ENCODE measurements at regions not wholly inside any gene's neighbourhood (a gene's known extent, or its start where the extent isn't known, plus 50 kb on each side); places are given as distances from the start of the nearest gene placed in this dataset.

GRCh38 chr2:199160081-199160480, 297.7 kb downstream of the SATB2 start:
- Histone ChIP-seq H3K36me3 (ENCODE audit: insufficient read depth, insufficient read length, low read length) (no peaks in the 10 kb centered on the region), H3K27me3 (ENCODE audit: insufficient read depth, insufficient read length) (no peaks in the 10 kb centered on the region), H3K4me1 (ENCODE audit: insufficient read depth, insufficient read length) (no peaks in the 10 kb centered on the region), H3K9me3 (ENCODE audit: insufficient read depth, low read length) (no peaks in the 10 kb centered on the region), H3K9ac (ENCODE audit: insufficient read length, low read depth) (no peak overlapping the region), H3K4me3 (ENCODE audit: insufficient read length, low read depth) (no peak overlapping the region)
- DNase-seq (ENCODE audit: low read depth, low spot score) = no peak
- TF ChIP-seq YY1 (IDR thresholded peaks at IDR 0.05; ENCODE audit: insufficient read depth, insufficient read length) (no peak), SUZ12 (IDR thresholded peaks at IDR 0.05; ENCODE audit: extremely low read depth, insufficient read depth, insufficient read length) (no peak), ZNF274 (IDR thresholded peaks at IDR 0.05; ENCODE audit: low read depth, low read length) (no peak)

GRCh38 chr2:199148076-199148845, 309.5 kb downstream of the SATB2 start:
- no peak for DNase-seq (ENCODE audit: low read depth, low spot score)
- no peaks in the 10 kb centered on the region for H3K27me3 ChIP-seq (ENCODE audit: insufficient read depth, insufficient read length)
- no peaks in the 10 kb centered on the region for H3K4me1 ChIP-seq (ENCODE audit: insufficient read depth, insufficient read length)
- TF ChIP-seq ZNF274 (IDR thresholded peaks at IDR 0.05; ENCODE audit: low read depth, low read length) = no peak
- no peak for TF ChIP-seq YY1 (IDR thresholded peaks at IDR 0.05; ENCODE audit: insufficient read depth, insufficient read length)
- TF ChIP-seq SUZ12 (IDR thresholded peaks at IDR 0.05; ENCODE audit: extremely low read depth, insufficient read depth, insufficient read length) = no peak
- H3K4me3 ChIP-seq (ENCODE audit: insufficient read length, low read depth) = no peak overlapping the region
- no peaks in the 10 kb centered on the region for H3K36me3 ChIP-seq (ENCODE audit: insufficient read depth, insufficient read length, low read length)
- H3K9me3 ChIP-seq (ENCODE audit: insufficient read depth, low read length) = no peaks in the 10 kb centered on the region
- no peak overlapping the region for H3K9ac ChIP-seq (ENCODE audit: insufficient read length, low read depth)

- no peaks in the 10 kb centered on the region for H3K27me3 ChIP-seq (ENCODE audit: insufficient read depth, insufficient read length)
- no peak for DNase-seq (ENCODE audit: low read depth, low spot score)
- no peak overlapping the region for H3K9ac ChIP-seq (ENCODE audit: insufficient read length, low read depth)
- no peaks in the 10 kb centered on the region for H3K9me3 ChIP-seq (ENCODE audit: insufficient read depth, low read length)
- H3K4me3 ChIP-seq (ENCODE audit: insufficient read length, low read depth) = no peak overlapping the region
- no peaks in the 10 kb centered on the region for H3K4me1 ChIP-seq (ENCODE audit: insufficient read depth, insufficient read length)
- no peak for TF ChIP-seq ZNF274 (IDR thresholded peaks at IDR 0.05; ENCODE audit: low read depth, low read length)
- TF ChIP-seq YY1 (IDR thresholded peaks at IDR 0.05; ENCODE audit: insufficient read depth, insufficient read length) = no peak
- TF ChIP-seq SUZ12 (IDR thresholded peaks at IDR 0.05; ENCODE audit: extremely low read depth, insufficient read depth, insufficient read length) = no peak
- no peaks in the 10 kb centered on the region for H3K36me3 ChIP-seq (ENCODE audit: insufficient read depth, insufficient read length, low read length)
These were observed 310.5 kb downstream of the SATB2 start for GRCh38 chr2:199147216-199147615.

- Histone ChIP-seq H3K4me3 (ENCODE audit: insufficient read length, low read depth) (no peak overlapping the region), H3K27me3 (ENCODE audit: insufficient read depth, insufficient read length) (no peaks in the 10 kb centered on the region), H3K9me3 (ENCODE audit: insufficient read depth, low read length) (peaks cover 9% of the 10 kb centered on the region; the same call in 1 of the 2 replicates), H3K9ac (ENCODE audit: insufficient read length, low read depth) (no peak overlapping the region), H3K36me3 (ENCODE audit: insufficient read depth, insufficient read length, low read length) (no peaks in the 10 kb centered on the region), H3K4me1 (ENCODE audit: insufficient read depth, insufficient read length) (no peaks in the 10 kb centered on the region)
- DNase-seq (ENCODE audit: low read depth, low spot score) = no peak
- TF ChIP-seq YY1 (IDR thresholded peaks at IDR 0.05; ENCODE audit: insufficient read depth, insufficient read length) (no peak), ZNF274 (IDR thresholded peaks at IDR 0.05; ENCODE audit: low read depth, low read length) (no peak), SUZ12 (IDR thresholded peaks at IDR 0.05; ENCODE audit: extremely low read depth, insufficient read depth, insufficient read length) (no peak)
These were observed 313.2 kb downstream of the SATB2 start for GRCh38 chr2:199144546-199144945.

- Histone ChIP-seq H3K9me3 (ENCODE audit: insufficient read depth, low read length) (peaks cover 9% of the 10 kb centered on the region; the same call in 1 of the 2 replicates), H3K4me1 (ENCODE audit: insufficient read depth, insufficient read length) (no peaks in the 10 kb centered on the region), H3K9ac (ENCODE audit: insufficient read length, low read depth) (no peak overlapping the region), H3K36me3 (ENCODE audit: insufficient read depth, insufficient read length, low read length) (no peaks in the 10 kb centered on the region), H3K27me3 (ENCODE audit: insufficient read depth, insufficient read length) (no peaks in the 10 kb centered on the region), H3K4me3 (ENCODE audit: insufficient read length, low read depth) (no peak overlapping the region)
- TF ChIP-seq YY1 (IDR thresholded peaks at IDR 0.05; ENCODE audit: insufficient read depth, insufficient read length) (no peak), ZNF274 (IDR thresholded peaks at IDR 0.05; ENCODE audit: low read depth, low read length) (no peak), SUZ12 (IDR thresholded peaks at IDR 0.05; ENCODE audit: extremely low read depth, insufficient read depth, insufficient read length) (no peak)
- DNase-seq (ENCODE audit: low read depth, low spot score) = no peak
These were observed 313.7 kb downstream of the SATB2 start for GRCh38 chr2:199144036-199144435.

- H3K4me1 ChIP-seq (ENCODE audit: insufficient read depth, insufficient read length) = no peaks in the 10 kb centered on the region
- H3K36me3 ChIP-seq (ENCODE audit: insufficient read depth, insufficient read length, low read length) = no peaks in the 10 kb centered on the region
- no peak overlapping the region for H3K9ac ChIP-seq (ENCODE audit: insufficient read length, low read depth)
- H3K27me3 ChIP-seq (ENCODE audit: insufficient read depth, insufficient read length) = no peaks in the 10 kb centered on the region
- TF ChIP-seq SUZ12 (IDR thresholded peaks at IDR 0.05; ENCODE audit: extremely low read depth, insufficient read depth, insufficient read length) (no peak), YY1 (IDR thresholded peaks at IDR 0.05; ENCODE audit: insufficient read depth, insufficient read length) (no peak), ZNF274 (IDR thresholded peaks at IDR 0.05; ENCODE audit: low read depth, low read length) (no peak)
- H3K9me3 ChIP-seq (ENCODE audit: insufficient read depth, low read length) = peaks cover 8% of the 10 kb centered on the region; the same call in 1 of the 2 replicates
- H3K4me3 ChIP-seq (ENCODE audit: insufficient read length, low read depth) = no peak overlapping the region
- DNase-seq (ENCODE audit: low read depth, low spot score) = no peak
These were observed 321.1 kb downstream of the SATB2 start for GRCh38 chr2:199136681-199137080.

- no peaks in the 10 kb centered on the region for H3K4me1 ChIP-seq (ENCODE audit: insufficient read depth, insufficient read length)
- H3K9ac ChIP-seq (ENCODE audit: insufficient read length, low read depth) = no peak overlapping the region
- H3K4me3 ChIP-seq (ENCODE audit: insufficient read length, low read depth) = no peak overlapping the region
- TF ChIP-seq ZNF274 (IDR thresholded peaks at IDR 0.05; ENCODE audit: low read depth, low read length) = no peak
- no peak for TF ChIP-seq SUZ12 (IDR thresholded peaks at IDR 0.05; ENCODE audit: extremely low read depth, insufficient read depth, insufficient read length)
- TF ChIP-seq YY1 (IDR thresholded peaks at IDR 0.05; ENCODE audit: insufficient read depth, insufficient read length) = no peak
- H3K36me3 ChIP-seq (ENCODE audit: insufficient read depth, insufficient read length, low read length) = no peaks in the 10 kb centered on the region
- H3K27me3 ChIP-seq (ENCODE audit: insufficient read depth, insufficient read length) = no peaks in the 10 kb centered on the region
- no peak for DNase-seq (ENCODE audit: low read depth, low spot score)
- peaks cover 3% of the 10 kb centered on the region; the same call in 1 of the 2 replicates for H3K9me3 ChIP-seq (ENCODE audit: insufficient read depth, low read length)
These were observed 321.5 kb downstream of the SATB2 start for GRCh38 chr2:199136242-199136641.
